Gastroesophageal sphincter (tissue), 3 donors: ENCODE measurements at regions not wholly inside any gene's neighbourhood (a gene's known extent, or its start where the extent isn't known, plus 50 kb on each side); places are given as distances from the start of the nearest gene placed in this dataset.

Experiments used
- EP300 ChIP-seq: sonication (generic); formaldehyde crosslinking; IDR thresholded peaks from one replicate; pipeline ENCODE4 v1.6.1; 2017; ENCODE audit warnings: antibody characterized with exemption, mild to moderate bottlenecking
- POLR2A ChIP-seq, 2 donors: fragments of 450-650 bp; IDR thresholded peaks; one replicate each; pipeline ENCODE4 v1.6.1; 2017; ENCODE audit warnings: antibody characterized with exemption in 2 of 2, mild to moderate bottlenecking in 2 of 2, moderate library complexity in 1 of 2
- POLR2AphosphoS5 ChIP-seq: sonication (generic); formaldehyde crosslinking; IDR thresholded peaks from one replicate; pipeline ENCODE4 v1.6.1; 2017; ENCODE audit warnings: antibody characterized with exemption
- TF ChIP-seq, protein P1 (sequence below), 4 experiments: fragments of 200-600 bp in 2 of 4; fragments of 450-650 bp in 2 of 4; sonication (generic) in 1 of 4; IDR thresholded peaks; one replicate each; pipeline ENCODE4 v1.5.1; 2017 to 2019; ENCODE audit warnings: antibody characterized with exemption in 4 of 4, mild to moderate bottlenecking in 2 of 4, moderate library complexity in 2 of 4

DNA sequence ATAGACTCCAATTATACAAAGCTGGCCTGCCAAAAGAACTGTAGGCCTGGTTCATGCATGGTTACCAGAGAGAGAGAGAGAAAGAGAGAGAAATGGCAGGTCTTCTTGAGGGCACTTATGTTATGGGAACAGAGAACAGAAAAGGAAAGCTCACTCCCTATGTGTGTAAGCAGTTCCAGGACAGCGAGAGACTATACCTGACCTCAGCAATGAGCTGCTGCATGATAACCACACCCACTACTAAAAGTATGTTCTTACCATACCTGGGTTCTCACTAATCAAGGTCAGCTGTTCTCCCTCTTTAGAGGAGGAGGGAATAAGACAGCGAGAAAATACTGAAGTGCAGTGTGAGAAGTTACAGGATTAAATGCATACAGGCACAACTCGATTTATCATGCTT is 583.3 kb downstream of the GBA3 start:
- TF ChIP-seq, protein P1, sequence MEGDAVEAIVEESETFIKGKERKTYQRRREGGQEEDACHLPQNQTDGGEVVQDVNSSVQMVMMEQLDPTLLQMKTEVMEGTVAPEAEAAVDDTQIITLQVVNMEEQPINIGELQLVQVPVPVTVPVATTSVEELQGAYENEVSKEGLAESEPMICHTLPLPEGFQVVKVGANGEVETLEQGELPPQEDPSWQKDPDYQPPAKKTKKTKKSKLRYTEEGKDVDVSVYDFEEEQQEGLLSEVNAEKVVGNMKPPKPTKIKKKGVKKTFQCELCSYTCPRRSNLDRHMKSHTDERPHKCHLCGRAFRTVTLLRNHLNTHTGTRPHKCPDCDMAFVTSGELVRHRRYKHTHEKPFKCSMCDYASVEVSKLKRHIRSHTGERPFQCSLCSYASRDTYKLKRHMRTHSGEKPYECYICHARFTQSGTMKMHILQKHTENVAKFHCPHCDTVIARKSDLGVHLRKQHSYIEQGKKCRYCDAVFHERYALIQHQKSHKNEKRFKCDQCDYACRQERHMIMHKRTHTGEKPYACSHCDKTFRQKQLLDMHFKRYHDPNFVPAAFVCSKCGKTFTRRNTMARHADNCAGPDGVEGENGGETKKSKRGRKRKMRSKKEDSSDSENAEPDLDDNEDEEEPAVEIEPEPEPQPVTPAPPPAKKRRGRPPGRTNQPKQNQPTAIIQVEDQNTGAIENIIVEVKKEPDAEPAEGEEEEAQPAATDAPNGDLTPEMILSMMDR (IDR thresholded peaks at IDR 0.05), result no peak
- TF ChIP-seq POLR2A (IDR thresholded peaks at IDR 0.05) (no peak), POLR2AphosphoS5 (no peak), EP300 (no peak)
